RWPE2 (cell line): ENCODE measurements at regions not wholly inside any gene's neighbourhood (a gene's known extent, or its start where the extent isn't known, plus 50 kb on each side); places are given as distances from the start of the nearest gene placed in this dataset.

ENCODE experiments used
- ATAC-seq: fragments of 200-7000 bp; cut with Tn5 transposase; 3 replicates; pipeline ENCODE4 v1.9.1; 2021; ENCODE audit warnings: low read depth
- DNase-seq: peaks from one replicate; pipeline ENCODE4 v3.0.0-alpha.2; 2020; ENCODE audit warnings: low spot score
- H3K27ac ChIP-seq: fragments of 450-650 bp; 2 replicates; pipeline ENCODE4 v1.5.1; 2017; ENCODE audit warnings: mild to moderate bottlenecking; ENCODE audit not compliant: poor library complexity, severe bottlenecking
- H3K27me3 ChIP-seq: fragments of 250-450 bp; sonication (Bioruptor Pico); 2 replicates; pipeline ENCODE4 v1.5.1; 2021; ENCODE audit warnings: mild to moderate bottlenecking, moderate library complexity; ENCODE audit not compliant: insufficient read depth, poor library complexity, severe bottlenecking
- H3K36me3 ChIP-seq: fragments of 250-450 bp; sonication (Bioruptor Pico); 2 replicates; pipeline ENCODE4 v1.5.1; 2020; ENCODE audit warnings: low read depth, mild to moderate bottlenecking, moderate library complexity
- H3K4me1 ChIP-seq: fragments of 250-450 bp; sonication (Bioruptor Pico); 2 replicates; pipeline ENCODE4 v1.5.1; 2021; ENCODE audit warnings: mild to moderate bottlenecking, moderate library complexity; ENCODE audit not compliant: insufficient read depth, poor library complexity, severe bottlenecking
- H3K4me3 ChIP-seq: fragments of 250-450 bp; sonication (Bioruptor Pico); 2 replicates; pipeline ENCODE4 v1.5.1; 2021; ENCODE audit warnings: mild to moderate bottlenecking, moderate library complexity; ENCODE audit not compliant: severe bottlenecking
- H3K9me3 ChIP-seq: fragments of 250-450 bp; sonication (Bioruptor Pico); 2 replicates; pipeline ENCODE4 v1.5.1; 2021; ENCODE audit warnings: mild to moderate bottlenecking, moderate library complexity; ENCODE audit not compliant: severe bottlenecking
- CTCF ChIP-seq: fragments of 450-650 bp; IDR thresholded peaks from one replicate; pipeline ENCODE4 v1.5.1; 2017; ENCODE audit warnings: mild to moderate bottlenecking, moderate library complexity; ENCODE audit not compliant: poor library complexity, severe bottlenecking

GRCh38 chr13:50099473-50099872 is 84.2 kb downstream of the KCNRG start:
- peaks cover 5% of the 10 kb centered on the region for H3K4me1 ChIP-seq
- H3K9me3 ChIP-seq: no peaks in the 10 kb centered on the region
- no peak for DNase-seq
- no peak overlapping the region for H3K4me3 ChIP-seq
- 0 out of 2 replicates have a peak, but pooled peaks cover 8% of the 10 kb centered on the region for H3K36me3 ChIP-seq
- H3K27me3 ChIP-seq: no peaks in the 10 kb centered on the region
- ATAC-seq: no peak
- TF ChIP-seq CTCF: no peak
- H3K27ac ChIP-seq: no peak overlapping the region

GRCh38 chr13:50101590-50101989 is 86.3 kb downstream of the KCNRG start:
- TF ChIP-seq CTCF: no peak
- 0 out of 2 replicates have a peak, but pooled peaks cover 4% of the 10 kb centered on the region for H3K36me3 ChIP-seq
- H3K4me1 ChIP-seq: peaks cover 12% of the 10 kb centered on the region
- no peak for DNase-seq
- H3K9me3 ChIP-seq: no peaks in the 10 kb centered on the region
- H3K27me3 ChIP-seq: no peaks in the 10 kb centered on the region
- ATAC-seq: no peak
- no peak overlapping the region for H3K4me3 ChIP-seq
- H3K27ac ChIP-seq: no peak overlapping the region

- Histone ChIP-seq H3K36me3 (no peaks in the 10 kb centered on the region), H3K27me3 (no peaks in the 10 kb centered on the region), H3K9me3 (no peaks in the 10 kb centered on the region), H3K4me1 (peaks cover 12% of the 10 kb centered on the region), H3K27ac (no peak overlapping the region), H3K4me3 (no peak overlapping the region)
- ATAC-seq (peak; percentile 49; the same call in 2 of the 3 replicates), DNase-seq (no peak)
- TF ChIP-seq CTCF: no peak
Measured at GRCh38 chr13:50104493-50104892, 89.2 kb downstream of the KCNRG start.

GRCh38 chr13:50106559-50106958 is 91.3 kb downstream of the KCNRG start:
- DNase-seq (no peak), ATAC-seq (no peak)
- H3K27me3 ChIP-seq: no peaks in the 10 kb centered on the region
- H3K36me3 ChIP-seq: no peaks in the 10 kb centered on the region
- H3K4me1 ChIP-seq: peaks cover 12% of the 10 kb centered on the region
- H3K9me3 ChIP-seq: no peaks in the 10 kb centered on the region
- no peak for TF ChIP-seq CTCF
- H3K27ac ChIP-seq: no peak overlapping the region
- H3K4me3 ChIP-seq: no peak overlapping the region

GRCh38 chr13:50107205-50107604 is 92.0 kb downstream of the KCNRG start:
- Histone ChIP-seq H3K36me3 (no peaks in the 10 kb centered on the region), H3K9me3 (no peaks in the 10 kb centered on the region), H3K27ac (no peak overlapping the region), H3K27me3 (no peaks in the 10 kb centered on the region), H3K4me1 (peaks cover 12% of the 10 kb centered on the region), H3K4me3 (no peak overlapping the region)
- no peak for TF ChIP-seq CTCF
- no peak for DNase-seq
- ATAC-seq: no peak
